HG03520 (cell line): ENCODE measurements at regions not wholly inside any gene's neighbourhood (a gene's known extent, or its start where the extent isn't known, plus 50 kb on each side); places are given as distances from the start of the nearest gene placed in this dataset.

Source experiments
- ATAC-seq: cut with Tn5 transposase; IDR thresholded peaks from one replicate; pipeline ENCODE4 v1.9.1; 2021; ENCODE audit warnings: mild to moderate bottlenecking, moderate library complexity; ENCODE audit not compliant: unreplicated experiment

DNA sequence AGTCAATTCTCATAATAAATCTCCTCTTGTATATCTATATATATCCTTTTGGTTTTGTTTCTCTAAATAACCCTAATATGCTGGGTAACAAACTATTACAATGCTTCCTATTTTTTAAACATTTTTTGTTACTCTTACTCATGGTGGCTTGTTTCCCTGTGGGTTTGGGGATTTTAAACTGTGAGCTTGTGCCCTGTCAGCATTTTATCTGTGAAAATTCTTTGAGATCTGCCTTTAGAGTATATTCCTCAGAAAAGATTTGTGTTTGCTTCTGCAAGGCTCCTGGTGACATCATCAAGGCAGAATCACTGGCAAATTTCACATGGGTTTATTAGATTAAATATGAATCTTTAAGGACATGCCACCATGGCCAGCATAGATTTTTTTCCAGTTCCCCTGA is 273.6 kb downstream of the LRFN2 start:
- no peak for ATAC-seq

DNA sequence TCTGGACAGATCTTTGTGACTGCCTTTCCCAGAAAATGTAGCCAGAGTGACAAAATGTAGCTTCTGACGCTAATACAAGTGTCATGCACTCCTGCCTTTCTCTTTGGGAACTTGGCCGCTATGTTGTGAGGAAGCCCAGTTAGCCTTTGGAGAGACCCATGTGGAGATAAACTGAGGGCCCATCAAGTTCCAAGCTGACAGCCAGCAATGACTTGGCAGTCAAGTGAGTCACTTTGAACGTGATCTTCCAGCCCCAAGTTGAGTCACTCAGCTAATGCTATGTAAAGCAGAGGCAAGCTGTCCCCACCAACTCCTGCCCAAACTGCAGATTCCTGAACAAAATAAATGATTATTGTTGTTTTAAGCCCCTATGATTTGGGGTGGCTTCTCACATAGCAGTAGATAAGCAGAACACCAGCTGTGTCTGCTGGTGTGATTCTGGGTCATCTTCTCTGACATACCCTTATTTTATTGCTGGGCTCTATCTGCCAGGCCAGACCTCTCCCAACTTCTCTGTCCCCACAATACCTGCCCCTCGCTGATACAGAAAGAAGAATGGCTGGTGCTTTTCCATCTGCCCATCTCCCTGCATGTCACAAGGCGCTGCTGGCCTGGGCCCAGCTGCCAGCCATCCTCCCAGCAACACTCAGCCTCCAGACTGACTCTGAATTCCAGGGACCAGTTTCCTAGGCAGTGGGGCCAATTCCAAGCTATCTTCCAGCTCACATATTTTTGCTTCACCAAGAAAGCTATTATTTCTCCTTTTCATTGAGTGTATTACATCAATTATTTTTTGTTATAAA is 274.8 kb downstream of the LRFN2 start:
- ATAC-seq, result no peak

DNA sequence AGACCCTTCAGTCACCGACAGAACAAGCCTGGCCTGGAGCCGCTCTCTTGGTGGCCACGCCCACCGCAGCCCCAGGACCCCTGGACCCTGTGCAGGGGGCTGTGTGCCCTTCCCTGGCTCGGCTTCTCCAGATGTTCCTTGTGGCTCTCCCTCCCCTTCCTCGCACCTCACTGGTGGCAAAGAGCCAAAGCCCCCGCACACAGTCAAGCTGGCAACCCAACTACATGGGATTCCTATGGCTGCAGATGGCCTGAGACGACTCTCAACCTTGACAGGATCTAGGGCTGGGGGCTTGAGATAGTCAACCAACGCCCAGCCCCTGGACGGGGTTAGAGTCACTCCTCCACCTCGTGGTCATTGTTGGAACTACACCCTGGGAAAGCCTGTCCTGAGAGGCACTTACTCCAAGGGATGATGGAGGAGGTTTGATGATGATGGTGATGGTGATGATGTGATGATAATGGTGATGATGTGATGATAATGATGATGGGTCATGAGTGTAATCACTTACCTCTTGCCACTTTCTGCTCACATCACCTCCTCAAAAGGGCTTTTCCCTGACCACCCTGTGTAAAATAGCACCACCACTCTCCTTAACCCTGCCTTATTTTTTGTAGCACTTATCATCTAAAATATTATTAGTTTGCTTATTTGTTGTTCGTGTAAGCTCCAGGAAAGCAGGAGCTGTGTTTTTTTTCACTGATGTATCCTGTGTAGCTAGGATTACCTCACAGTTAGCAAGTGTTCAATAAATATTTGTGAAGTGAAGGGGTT is 278.4 kb downstream of the LRFN2 start:
- no peak for ATAC-seq

DNA sequence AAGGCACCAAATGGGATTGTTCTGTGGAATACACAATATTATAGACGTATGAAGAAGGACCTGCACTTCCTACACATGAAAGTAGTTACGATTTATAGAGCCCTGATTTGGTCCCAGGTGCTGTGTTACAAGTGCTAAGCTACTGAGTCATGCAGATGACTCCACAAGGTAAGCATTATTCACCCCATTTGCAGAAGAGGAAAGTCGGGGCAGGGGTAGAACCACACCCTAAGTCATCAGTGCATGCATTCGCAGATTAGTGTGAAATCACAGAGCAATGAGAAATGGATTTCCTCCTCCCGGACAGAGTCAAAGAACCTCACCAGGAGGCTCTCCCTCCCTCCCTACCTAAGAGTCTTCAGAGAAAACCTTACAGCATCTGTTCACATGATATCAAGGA is 279.5 kb downstream of the LRFN2 start:
- ATAC-seq, result no peak

DNA sequence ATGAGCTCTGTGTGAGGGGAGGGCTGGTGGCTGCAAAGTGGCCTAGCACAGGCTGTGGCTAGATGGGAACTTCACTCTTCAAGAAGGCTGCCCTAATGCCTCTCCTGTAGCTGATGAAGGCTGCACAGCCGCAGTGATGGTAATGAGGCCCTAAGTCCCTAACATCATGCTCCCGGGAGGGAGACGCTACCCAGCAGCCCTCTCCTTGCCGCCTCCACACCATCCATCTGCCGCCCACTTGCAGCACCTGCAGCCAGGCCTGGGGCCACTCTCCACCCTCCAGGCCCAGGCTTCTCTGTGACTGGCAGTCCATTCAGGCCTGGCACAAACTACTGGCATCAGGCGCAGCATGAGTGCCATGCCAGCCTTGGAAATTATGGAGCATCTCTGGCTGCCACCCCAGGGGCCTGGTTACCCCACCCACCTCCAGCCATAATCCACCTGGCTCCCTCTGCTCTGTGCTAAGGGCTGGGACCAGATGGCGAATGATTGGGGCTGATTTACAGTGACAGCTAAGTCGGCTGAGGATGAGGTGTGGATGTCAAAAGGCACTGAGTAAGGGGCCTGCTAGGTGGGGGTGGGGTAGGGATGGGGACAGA is 284.2 kb downstream of the LRFN2 start:
- no peak for ATAC-seq

DNA sequence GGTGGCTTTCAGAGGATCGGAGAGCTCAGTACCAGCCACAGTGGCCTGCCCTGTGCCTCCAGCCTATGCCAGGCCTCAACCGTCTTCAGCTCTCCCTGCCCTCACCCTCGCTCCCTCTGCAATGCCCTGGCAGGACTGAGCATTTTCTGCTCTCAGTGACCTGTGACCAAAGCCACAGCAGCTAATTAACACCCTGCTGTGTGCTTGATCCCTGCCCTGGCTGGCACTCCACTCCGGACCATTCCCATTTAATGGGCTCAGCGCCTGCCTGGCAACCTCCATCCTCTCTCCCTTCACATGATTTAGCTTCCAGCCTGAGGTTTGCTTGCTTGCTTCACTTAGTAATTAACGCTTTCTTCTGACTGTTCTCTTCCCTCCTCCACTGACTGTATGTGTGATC is 287.5 kb downstream of the LRFN2 start:
- no peak for ATAC-seq

DNA sequence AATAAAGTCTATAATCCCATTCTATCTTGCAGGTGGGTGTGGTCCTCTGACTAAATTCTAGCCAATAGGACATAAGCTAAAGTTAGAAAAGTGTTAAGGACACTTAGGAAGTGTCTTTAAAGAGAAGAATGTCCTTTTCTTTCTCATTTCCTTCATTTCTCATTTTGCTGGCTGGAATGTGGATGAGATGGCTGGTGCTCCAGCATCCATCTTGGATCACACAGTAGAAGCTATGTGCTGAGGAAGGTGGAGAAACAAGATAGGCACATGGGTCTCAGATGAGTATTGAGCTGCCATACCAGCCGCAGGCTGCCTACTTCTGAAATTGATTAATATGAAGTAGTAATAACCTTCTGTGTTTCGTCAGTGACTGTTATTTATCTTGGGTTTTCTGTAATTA is 289.0 kb downstream of the LRFN2 start:
- ATAC-seq, result no peak

DNA sequence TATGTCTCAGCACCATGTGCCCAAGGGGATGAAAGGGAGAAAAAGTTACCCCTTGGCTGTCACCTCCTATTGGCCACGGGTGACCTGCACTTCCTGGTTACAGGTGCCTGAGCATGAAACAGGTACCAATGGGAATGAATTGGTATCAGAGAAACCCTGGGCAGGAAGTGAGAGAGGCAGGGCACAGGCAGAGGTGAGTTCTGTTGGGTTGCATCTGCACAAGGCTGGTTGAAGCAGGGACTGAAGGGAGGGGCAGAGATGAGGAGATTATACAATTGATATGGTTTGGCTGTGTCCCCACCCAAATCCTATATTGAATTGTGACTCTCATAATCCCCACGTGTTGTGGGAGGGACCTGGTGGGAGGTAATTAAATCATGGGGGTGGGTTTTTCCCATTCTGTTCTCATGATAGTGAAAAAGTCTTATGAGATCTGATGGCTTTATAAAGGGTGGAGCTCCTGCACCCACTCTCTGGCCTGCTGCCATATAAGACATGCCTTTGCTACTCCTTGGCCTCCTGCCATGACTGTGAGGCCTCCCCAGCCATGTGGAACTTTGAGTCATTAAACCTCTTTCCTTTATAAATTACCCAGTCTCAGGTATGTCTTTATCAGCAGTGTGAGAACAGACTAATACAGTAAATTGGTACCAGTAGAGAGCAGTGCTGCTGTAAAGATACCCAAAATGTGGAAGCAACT is 291.8 kb downstream of the LRFN2 start:
- no peak for ATAC-seq

DNA sequence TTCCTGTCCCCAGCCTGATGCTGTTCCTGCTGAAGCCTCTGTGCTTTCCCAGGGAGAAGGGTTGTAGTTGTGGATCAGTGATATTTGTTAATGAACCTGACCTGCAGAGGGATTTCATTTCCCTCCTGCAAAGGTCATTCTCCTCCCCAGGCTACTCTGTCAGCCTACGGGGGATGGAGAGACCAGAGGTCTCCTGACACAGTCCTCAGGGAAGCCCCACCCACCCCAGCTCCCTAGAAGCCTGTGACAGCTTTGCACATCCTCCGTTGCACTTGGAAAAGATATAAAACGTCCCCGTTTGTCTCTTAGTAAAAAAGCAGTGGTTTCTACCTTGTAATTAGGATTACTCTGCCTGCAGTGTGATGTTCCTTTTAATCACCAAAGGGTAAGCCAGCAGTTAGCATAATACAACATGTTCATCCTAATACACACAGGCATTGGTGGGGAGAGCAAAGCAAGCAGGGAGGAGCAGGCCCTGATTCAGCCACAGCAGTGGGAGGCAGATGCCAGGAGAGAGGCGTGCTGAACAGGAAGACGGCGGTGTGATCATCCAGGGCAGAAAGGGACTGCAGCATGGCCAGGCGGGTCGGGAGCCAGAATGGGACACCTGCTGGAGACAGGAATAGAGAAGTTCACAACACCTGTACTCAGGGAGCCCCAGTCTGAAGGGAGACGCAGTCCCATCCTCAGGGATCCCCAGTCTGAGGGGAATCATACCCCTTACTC is 293.5 kb downstream of the LRFN2 start:
- ATAC-seq, result no peak

DNA sequence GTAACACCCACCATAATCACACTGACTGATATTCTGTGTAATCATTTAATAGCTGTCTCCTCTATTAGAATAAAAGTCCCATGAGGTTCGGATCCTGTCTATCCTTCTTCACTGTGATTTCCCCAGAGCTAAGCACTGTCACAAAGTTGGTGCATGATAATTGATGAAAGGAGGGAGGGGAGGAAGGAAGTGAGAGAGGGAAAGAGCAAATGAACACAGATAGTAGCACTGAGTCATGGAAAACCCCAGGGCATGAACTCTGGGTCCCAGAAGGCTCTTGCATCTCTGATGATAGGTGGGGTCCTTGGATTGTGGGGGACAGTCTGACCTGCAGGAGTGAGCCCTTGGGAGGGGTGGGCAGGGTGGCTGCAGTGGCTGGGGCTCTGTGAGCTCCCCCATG is 294.1 kb downstream of the LRFN2 start:
- ATAC-seq, result no peak

DNA sequence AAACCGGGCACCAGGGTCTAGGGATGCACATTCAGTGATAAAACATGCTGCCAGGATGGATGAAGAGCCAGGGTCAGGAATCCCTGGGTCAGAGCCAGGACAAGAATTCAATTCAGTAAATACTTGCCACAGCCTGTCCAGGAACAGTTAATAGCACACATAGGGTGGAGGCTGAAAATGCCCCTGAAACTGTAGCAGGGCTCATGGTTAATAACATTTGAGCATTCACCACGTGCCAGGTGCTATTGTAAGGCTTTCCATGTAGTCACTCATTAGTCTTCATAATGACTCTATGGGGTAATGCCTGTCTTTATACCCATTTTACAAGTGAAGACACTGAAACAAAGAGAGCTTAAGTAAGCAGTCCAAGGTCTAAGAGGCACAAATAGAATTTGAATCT is 296.3 kb downstream of the LRFN2 start:
- no peak for ATAC-seq

DNA sequence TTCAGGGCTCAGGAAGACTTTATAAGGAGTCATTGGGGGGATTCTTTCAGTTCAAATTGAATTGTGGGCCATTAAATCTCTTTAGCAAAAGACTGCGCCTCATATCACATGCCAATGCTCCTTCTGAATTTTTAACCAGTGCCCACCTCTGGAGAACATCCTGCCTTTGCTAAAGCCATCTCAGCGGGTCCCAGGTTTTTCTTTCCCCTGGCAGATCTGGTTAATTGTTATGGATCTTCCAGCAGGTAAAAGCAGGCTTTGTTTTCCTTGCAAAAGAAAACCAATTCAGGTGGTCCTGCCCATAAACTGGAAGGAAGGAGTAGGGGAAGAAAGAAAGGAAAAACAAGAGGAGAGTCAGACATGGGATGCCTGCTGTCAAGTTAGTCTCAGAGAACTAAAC is 298.2 kb downstream of the LRFN2 start:
- no peak for ATAC-seq

DNA sequence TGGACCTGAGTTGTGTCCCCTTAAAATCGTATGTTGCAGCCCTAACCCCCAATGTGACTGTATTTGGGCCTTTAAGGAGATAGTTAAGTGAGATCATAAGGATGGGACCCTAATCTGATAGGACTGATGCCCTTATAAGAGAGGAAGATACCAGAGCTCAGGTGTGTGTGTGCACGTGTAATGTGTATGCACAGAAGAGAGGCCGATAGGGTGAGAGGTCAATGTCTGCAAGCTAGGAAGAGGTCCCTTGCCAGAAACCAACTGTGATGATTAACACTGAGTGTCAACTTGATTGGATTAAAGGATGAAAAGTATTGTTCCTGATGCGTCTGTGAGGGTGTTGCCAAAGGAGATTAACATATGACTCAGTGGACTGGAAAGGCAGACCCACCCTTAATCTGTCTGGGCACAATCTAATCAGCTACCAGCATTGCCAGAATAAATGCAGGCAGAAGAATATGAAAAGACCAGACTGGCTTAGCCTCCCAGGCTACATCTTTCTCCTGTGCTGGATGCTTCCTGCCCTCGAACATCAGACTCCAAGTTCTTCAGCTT is 299.8 kb downstream of the LRFN2 start:
- ATAC-seq, result no peak

DNA sequence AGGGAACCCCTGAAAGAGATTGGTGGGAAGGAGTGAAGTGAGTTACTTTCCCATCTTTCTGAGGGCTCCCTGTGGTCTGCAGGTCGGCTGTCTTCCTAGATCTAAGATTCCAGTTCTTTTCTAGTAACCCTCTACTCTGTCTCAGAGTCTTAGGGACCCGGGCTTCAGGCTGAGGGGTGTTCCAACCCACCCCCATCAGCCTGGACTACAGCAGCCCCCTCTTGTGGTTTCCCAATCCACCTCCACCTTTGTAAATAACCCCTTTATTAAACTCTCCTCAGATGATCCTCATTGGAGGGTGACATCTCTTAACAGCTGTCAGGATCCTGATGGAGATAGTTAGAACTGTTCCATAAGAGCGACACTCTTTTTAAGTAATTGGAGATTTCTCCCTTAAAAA is 300.4 kb downstream of the LRFN2 start:
- ATAC-seq, result no peak

DNA sequence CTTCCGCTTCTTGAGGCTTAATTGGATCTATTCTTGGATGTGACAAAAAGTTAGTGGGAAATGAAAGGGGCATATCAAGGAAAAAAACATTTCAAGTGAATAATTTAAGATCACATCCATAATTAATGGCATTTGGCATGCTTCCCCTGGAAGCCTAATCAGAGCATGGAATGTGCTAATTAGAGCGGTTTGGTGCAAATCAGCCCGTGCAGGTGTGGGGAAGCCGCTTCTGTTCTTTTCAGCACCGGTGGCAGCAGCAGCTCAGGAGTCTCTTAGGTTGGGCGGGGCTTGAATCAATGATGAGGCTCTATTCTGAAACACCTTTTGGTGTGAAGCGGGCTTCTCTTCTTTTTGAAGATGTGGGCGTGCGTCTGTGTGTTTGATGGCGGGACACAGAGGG is 301.2 kb downstream of the LRFN2 start:
- ATAC-seq, result no peak

DNA sequence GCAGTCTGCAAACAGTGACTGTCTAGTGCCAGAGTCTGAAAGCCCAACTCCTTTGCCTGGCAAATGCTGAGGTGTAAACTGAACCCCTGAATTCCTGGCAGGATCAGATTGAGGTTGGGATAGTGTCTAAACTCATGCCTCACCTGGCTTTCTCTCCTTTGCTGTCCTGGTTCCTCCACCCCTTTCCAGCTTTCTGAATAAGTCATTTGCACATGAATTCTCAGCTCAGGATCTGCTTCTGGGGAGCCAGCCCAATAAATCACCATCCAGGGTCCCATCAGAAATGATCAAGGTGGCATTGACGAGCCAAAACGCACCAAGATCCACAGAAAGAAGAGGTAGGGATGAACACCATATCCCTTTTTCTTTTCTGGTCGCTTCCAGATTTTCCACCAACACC is 301.6 kb downstream of the LRFN2 start:
- no peak for ATAC-seq

DNA sequence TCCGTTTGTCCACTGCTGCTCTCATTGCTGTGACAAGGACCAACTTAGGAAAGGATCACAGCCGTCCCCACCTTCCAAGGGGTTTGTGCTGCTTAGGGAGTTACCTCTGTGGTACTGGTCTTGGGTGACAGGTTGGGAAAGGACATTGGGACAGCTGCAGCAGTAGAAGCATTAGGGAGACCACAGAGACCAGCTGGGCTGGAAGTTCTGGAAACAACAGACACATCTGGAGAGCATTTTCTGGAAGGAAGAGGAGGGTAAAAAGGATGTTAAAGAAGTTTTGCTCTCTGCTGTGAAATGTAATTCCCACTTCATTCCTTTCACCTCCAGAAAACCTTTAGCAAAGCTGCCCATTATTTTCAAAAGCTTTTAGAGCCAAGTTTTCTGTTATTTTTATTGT is 304.2 kb downstream of the LRFN2 start:
- ATAC-seq, result no peak

DNA sequence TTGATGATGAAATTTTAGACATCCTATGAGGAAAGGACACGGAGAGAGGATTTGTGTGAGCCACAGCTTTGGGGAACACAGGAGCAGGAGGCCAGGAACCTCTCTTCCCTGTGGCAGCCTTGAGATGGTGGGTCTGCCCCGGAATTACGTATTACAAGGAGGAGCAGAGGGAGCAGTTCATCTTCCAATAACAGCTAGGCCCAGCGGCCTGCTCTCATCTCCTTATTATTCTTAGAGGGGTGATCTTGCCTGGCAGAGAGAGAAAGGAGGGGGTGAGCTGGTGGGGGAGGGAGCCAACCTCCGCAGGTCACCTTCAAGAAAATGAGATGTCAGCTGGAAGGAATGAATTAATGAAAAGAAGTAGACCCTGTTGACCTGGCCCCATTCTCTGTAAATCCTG is 305.8 kb downstream of the LRFN2 start:
- ATAC-seq, result no peak

DNA sequence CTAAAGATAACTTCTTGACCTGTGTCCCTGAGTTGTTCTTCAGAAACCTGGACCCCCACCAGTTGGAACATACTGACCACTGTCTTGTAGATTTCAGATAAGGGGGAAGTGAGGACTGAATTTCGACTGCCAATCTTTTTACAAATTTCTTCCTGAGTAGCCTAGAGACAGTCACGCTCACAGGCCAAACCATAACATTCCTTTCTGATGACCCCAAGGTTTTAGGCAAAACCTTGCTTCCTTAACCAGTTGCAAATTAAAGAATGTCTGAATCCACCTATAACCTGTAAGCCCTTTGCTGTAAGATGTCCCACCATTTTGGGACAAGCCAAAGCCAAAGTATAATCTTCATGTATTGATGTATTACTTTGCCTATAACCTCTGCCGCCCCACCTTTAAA is 306.9 kb downstream of the LRFN2 start:
- no peak for ATAC-seq

DNA sequence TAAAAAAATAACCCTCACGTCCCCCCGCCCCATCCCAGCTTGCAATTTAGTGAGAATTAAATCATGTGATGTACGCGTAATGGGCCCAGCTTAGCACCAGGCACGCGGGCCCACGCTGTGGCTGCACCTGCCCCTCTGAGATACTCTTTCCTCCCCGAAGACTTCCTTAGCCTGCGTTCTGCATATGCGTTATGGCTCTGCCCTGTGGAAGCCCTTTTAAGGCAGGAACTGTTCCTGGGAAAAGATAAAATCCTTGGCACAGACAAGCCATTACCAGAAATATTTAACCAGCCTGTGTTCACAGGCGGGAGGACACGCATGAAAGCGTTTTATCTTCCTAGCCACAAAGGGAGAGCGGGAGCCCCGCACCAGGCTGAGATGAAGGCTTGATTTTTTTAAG is 311.0 kb downstream of the LRFN2 start:
- no peak for ATAC-seq

DNA sequence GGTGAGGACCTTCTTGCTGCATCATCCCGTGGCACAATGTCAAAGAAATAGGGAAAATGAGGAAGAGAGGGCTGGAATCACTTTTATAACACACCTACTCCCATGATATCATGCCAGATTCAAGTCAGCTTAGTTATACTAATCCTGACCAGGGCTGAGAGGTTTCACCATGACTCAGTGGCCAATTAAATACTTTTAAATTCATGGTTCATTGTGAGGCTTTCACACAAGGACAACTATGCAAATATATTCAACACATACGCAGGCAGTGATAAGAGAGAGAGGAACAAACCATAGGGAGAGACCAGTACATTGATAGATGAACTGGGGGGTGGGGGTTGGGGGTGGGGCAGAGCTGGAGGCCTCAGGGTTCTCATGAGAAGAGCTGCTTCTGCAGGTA is 313.1 kb downstream of the LRFN2 start:
- ATAC-seq, result no peak
